SU-DHL-6 (cell line): ENCODE measurements at regions not wholly inside any gene's neighbourhood (a gene's known extent, or its start where the extent isn't known, plus 50 kb on each side); places are given as distances from the start of the nearest gene placed in this dataset.

Experiments
- CTCF ChIP-seq: fragments of 200-600 bp; sonication (generic); IDR thresholded peaks from one replicate; pipeline ENCODE4 v1.5.1; 2017; ENCODE audit warnings: antibody characterized with exemption, mild to moderate bottlenecking, low read length, moderate library complexity; ENCODE audit not compliant: insufficient read depth, poor library complexity, severe bottlenecking
- EZH2phosphoT487 ChIP-seq: fragments of 200-600 bp; sonication (generic), shearing (Covaris generic); conservative IDR thresholded peaks from 2 replicates; pipeline ENCODE4 v1.6.1; 2018; ENCODE audit warnings: mild to moderate bottlenecking, antibody characterized with exemption, low read length, moderate library complexity, mixed read lengths

DNA sequence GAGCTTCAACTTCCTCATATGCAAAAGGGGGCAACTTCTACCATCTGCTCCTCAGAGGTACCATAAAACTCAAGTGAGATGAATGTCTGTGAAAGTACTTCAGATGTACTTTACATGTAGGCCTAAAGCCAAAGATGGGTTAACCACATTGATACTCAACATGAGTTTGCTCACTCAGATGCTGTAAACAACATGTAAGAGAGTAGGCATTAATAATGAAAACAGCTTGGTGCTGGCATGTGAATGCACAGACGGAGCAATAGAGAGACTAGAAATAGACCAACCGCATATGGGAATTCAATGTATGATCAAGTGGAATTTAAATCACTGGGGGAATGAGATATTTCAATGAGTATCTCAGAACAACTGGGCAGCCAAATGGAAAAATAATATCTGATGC is 143.8 kb upstream of the CDYL start:
- TF ChIP-seq CTCF (no peak), EZH2phosphoT487 (no peak)
